ENCODE measurements at regions not wholly inside any gene's neighbourhood (a gene's known extent, or its start where the extent isn't known, plus 50 kb on each side); places are given as distances from the start of the nearest gene placed in this dataset.

DNA sequence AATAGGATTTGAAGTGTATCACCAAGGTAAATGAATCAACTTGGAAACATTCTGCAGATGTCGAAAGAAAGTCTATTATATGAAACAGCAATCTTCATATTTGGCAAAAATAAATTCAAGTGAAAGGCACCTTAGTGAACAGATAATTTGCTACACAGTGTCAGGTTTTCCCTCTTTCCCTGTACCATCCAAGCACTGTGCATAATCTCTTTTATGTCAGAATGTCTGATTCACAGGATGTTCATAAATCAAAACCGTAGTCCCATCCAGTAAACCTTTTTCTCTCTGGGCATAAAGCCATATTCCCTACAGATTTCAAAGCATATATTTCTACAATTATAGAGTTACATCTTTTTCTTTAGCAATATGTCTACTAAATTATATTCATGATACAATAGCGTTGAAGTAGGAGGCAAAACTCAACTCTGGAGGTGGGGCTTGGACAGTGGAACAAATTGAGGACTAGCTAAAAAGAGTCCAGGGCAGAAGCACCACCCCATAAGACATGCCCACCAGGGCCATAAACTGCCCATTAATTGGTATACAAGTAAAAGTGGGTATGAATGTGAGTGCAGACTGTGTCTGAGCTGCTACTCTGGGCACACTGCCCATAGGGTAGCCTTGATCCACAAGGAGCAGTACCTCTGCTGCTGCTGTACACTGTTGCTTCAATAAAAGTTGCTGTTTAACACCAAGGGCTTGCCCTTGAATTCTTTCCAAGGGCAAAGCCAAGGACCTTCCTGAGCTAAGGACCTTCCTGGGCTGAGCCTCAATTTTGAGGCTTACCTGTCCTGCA, 72.1 kb upstream of the MYCBP2 start:
- Histone ChIP-seq H3K27me3 (no peaks in the 10 kb centered on the region), H3K27ac (no peak overlapping the region), H3K9me3 (no peaks in the 10 kb centered on the region), H3K36me3 (no peaks in the 10 kb centered on the region), H3K4me3 (no peak overlapping the region), H3K4me1 (no peaks in the 10 kb centered on the region)
- TF ChIP-seq, protein P1, sequence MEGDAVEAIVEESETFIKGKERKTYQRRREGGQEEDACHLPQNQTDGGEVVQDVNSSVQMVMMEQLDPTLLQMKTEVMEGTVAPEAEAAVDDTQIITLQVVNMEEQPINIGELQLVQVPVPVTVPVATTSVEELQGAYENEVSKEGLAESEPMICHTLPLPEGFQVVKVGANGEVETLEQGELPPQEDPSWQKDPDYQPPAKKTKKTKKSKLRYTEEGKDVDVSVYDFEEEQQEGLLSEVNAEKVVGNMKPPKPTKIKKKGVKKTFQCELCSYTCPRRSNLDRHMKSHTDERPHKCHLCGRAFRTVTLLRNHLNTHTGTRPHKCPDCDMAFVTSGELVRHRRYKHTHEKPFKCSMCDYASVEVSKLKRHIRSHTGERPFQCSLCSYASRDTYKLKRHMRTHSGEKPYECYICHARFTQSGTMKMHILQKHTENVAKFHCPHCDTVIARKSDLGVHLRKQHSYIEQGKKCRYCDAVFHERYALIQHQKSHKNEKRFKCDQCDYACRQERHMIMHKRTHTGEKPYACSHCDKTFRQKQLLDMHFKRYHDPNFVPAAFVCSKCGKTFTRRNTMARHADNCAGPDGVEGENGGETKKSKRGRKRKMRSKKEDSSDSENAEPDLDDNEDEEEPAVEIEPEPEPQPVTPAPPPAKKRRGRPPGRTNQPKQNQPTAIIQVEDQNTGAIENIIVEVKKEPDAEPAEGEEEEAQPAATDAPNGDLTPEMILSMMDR (IDR thresholded peaks at IDR 0.05), result no peak
- intact Hi-C loops (cut with DNase I; ENCODE audit: low total_unique reads), result no loop called here
- DNase-seq (ENCODE audit: low spot score in 2 of 2), result no peak

DNA sequence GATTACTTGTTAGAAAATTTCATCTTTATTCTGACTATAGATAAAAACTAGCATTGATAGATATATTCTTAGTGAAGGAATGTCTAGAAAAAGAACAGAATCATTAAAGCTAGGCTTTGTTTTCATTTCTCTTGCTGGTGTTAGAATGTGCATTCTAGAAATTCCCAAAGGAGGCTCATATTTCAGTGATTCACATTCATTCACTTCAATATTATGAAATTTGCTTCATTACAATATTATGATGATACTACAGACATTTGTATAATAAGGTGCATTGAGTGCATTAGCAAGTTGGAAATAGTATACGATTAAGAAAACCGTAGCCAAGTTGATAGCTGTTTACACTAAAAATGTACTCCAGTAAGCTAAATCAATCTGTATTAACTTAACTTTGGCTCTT, 70.7 kb upstream of the MYCBP2 start:
- H3K4me1 ChIP-seq, result no peaks in the 10 kb centered on the region
- DNase-seq (ENCODE audit: low spot score in 2 of 2), result no peak
- H3K9me3 ChIP-seq, result no peaks in the 10 kb centered on the region
- no peaks in the 10 kb centered on the region for H3K27me3 ChIP-seq
- no peak overlapping the region for H3K27ac ChIP-seq
- no peak overlapping the region for H3K4me3 ChIP-seq
- intact Hi-C loops (cut with DNase I; ENCODE audit: low total_unique reads), result no loop called here
- H3K36me3 ChIP-seq, result no peaks in the 10 kb centered on the region
- TF ChIP-seq POLR2AphosphoS5 (IDR thresholded peaks at IDR 0.05) (no peak), POLR2A (IDR thresholded peaks at IDR 0.05) (no peak)

DNA sequence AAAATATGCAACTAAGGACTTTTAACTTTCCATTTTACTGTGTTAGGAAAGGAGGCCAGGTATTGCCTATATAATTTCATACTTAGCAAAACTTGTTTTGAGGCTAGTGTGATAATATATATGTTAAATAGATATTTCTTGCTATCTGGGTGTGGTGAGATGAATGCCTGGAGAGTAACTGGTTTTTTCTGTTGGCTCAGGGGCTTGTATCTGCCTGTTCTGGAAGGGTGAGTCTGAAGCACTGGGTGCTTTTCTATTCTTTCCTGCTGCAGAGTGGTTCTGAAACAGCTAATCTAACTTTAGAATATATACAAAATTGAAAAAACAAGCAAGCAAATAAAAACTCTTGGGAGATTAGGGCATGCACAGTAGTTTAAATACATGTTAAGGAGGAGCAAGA, 64.6 kb upstream of the MYCBP2 start:
- H3K9me3 ChIP-seq, result no peaks in the 10 kb centered on the region
- H3K4me3 ChIP-seq, result no peak overlapping the region
- no peak for DNase-seq (ENCODE audit: low spot score in 2 of 2)
- no peaks in the 10 kb centered on the region for H3K36me3 ChIP-seq
- H3K27ac ChIP-seq, result no peak overlapping the region
- no peak for TF ChIP-seq POLR2A (IDR thresholded peaks at IDR 0.05)
- TF ChIP-seq, protein P1 (IDR thresholded peaks at IDR 0.05), result no peak
- no peak for TF ChIP-seq POLR2AphosphoS5 (IDR thresholded peaks at IDR 0.05)
- no peaks in the 10 kb centered on the region for H3K4me1 ChIP-seq
- no peaks in the 10 kb centered on the region for H3K27me3 ChIP-seq
- intact Hi-C loops (cut with DNase I; ENCODE audit: low total_unique reads), result no loop called here

DNA sequence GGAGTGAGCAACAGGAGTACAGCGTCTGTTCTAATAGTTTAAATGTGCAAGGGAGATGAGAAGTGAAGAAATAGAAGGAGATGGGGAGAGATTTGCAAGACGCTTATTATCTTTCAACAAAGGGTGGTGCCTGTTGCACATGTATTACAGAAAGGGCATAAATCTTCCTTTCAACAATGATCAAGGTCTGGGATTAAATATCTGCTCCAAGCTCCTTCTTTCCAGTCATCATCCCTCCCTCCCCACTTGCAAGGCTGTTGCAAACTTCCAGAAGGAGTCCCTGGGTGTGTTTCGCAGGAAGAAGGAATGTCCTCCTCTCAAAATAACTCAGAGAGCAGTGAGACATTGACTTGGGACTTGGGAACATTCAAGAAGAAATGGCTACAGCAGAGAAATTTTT, 63.5 kb upstream of the MYCBP2 start:
- no peak overlapping the region for H3K4me3 ChIP-seq
- no peak overlapping the region for H3K27ac ChIP-seq
- no peaks in the 10 kb centered on the region for H3K27me3 ChIP-seq
- no peak for DNase-seq (ENCODE audit: low spot score in 2 of 2)
- H3K4me1 ChIP-seq, result no peaks in the 10 kb centered on the region
- no peaks in the 10 kb centered on the region for H3K9me3 ChIP-seq
- TF ChIP-seq, protein P1 (IDR thresholded peaks at IDR 0.05), result no peak
- TF ChIP-seq POLR2AphosphoS5 (IDR thresholded peaks at IDR 0.05), result peak in 1 of 3 donors; percentile 11
- H3K36me3 ChIP-seq, result no peaks in the 10 kb centered on the region
- intact Hi-C loops (cut with DNase I; ENCODE audit: low total_unique reads), result no loop called here

DNA sequence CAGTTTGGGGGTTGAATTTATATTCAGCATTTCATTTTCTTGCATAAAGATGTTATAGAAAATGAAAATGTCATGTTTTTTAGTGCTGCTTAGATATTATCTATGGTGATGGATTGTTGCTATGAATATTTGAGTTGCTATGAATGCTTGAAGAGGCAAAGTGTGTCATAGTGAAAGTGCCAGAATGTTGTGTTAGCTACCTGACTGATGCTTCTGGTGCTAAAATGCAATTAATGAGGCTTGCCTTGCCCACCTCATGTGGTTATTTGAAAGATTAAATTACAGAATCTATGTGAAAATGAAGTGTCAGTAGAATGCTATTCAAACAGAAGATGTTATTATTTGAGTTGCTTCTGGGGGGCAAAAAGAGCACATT, 62.7 kb upstream of the MYCBP2 start:
- no peak for TF ChIP-seq POLR2A (IDR thresholded peaks at IDR 0.05)
- TF ChIP-seq, protein P1 (IDR thresholded peaks at IDR 0.05), result no peak
- no peak for TF ChIP-seq POLR2AphosphoS5 (IDR thresholded peaks at IDR 0.05)
- Histone ChIP-seq H3K36me3 (no peaks in the 10 kb centered on the region), H3K27ac (no peak overlapping the region), H3K4me1 (no peaks in the 10 kb centered on the region), H3K9me3 (no peaks in the 10 kb centered on the region), H3K27me3 (no peaks in the 10 kb centered on the region), H3K4me3 (no peak overlapping the region)
- intact Hi-C loops (cut with DNase I; ENCODE audit: low total_unique reads), result no loop called here
- DNase-seq (ENCODE audit: low spot score in 2 of 2), result no peak

Measured in breast epithelium (tissue), 4 donors.